ENCODE measurements at regions not wholly inside any gene's neighbourhood (a gene's known extent, or its start where the extent isn't known, plus 50 kb on each side); places are given as distances from the start of the nearest gene placed in this dataset.

DNA sequence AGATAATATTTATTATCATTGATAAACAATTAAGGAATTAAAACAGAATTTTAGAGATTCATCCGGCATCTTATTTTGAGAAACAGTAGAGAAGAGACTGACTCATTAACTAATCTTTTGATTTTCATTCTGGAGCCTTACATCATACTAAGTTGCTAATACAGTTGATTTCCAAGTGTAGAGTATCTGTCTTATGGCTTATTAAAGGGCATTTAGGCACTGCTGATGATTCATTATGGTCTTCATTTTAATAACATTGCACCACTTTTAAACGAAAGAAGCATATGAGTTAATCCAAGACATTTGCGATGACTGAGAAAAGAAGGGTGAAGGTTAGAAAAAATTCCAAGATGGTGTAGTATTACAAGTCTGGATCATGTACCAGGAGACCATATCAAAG, 186.0 kb upstream of the CACNA2D1 start:
- TF ChIP-seq, protein P1, sequence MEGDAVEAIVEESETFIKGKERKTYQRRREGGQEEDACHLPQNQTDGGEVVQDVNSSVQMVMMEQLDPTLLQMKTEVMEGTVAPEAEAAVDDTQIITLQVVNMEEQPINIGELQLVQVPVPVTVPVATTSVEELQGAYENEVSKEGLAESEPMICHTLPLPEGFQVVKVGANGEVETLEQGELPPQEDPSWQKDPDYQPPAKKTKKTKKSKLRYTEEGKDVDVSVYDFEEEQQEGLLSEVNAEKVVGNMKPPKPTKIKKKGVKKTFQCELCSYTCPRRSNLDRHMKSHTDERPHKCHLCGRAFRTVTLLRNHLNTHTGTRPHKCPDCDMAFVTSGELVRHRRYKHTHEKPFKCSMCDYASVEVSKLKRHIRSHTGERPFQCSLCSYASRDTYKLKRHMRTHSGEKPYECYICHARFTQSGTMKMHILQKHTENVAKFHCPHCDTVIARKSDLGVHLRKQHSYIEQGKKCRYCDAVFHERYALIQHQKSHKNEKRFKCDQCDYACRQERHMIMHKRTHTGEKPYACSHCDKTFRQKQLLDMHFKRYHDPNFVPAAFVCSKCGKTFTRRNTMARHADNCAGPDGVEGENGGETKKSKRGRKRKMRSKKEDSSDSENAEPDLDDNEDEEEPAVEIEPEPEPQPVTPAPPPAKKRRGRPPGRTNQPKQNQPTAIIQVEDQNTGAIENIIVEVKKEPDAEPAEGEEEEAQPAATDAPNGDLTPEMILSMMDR (IDR thresholded peaks at IDR 0.05 in 2 of 3, conservative IDR thresholded peaks at IDR 0.05 in 1 of 3; ENCODE audit: control insufficient read depth in 2 of 3, extremely low read depth in 1 of 3, insufficient read depth in 1 of 3, low read depth in 3 of 3, low read length in 3 of 3) = no peak
- TF ChIP-seq, protein P2, sequence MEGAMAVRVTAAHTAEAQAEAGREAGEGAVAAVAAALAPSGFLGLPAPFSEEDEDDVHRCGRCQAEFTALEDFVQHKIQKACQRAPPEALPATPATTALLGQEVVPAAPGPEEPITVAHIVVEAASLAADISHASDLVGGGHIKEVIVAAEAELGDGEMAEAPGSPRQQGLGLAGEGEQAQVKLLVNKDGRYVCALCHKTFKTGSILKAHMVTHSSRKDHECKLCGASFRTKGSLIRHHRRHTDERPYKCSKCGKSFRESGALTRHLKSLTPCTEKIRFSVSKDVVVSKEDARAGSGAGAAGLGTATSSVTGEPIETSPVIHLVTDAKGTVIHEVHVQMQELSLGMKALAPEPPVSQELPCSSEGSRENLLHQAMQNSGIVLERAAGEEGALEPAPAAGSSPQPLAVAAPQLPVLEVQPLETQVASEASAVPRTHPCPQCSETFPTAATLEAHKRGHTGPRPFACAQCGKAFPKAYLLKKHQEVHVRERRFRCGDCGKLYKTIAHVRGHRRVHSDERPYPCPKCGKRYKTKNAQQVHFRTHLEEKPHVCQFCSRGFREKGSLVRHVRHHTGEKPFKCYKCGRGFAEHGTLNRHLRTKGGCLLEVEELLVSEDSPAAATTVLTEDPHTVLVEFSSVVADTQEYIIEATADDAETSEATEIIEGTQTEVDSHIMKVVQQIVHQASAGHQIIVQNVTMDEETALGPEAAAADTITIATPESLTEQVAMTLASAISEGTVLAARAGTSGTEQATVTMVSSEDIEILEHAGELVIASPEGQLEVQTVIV (IDR thresholded peaks at IDR 0.05; ENCODE audit: borderline replicate concordance, partially characterized antibody) = no peak
- TF ChIP-seq POLR2AphosphoS5 (IDR thresholded peaks at IDR 0.05; ENCODE audit: low read length) (no peak), BCL11A (IDR thresholded peaks at IDR 0.05; ENCODE audit: low read depth, low read length) (no peak), TAF1 (IDR thresholded peaks at IDR 0.05; ENCODE audit: borderline replicate concordance, low read depth, low read length) (no peak), POLR2A (IDR thresholded peaks at IDR 0.05; ENCODE audit: low read depth, low read length) (no peak), YY1 (IDR thresholded peaks at IDR 0.05; ENCODE audit: low read depth, low read length) (no peak), CBFB (IDR thresholded peaks at IDR 0.05; ENCODE audit: low read depth) (no peak), DPF2 (IDR thresholded peaks at IDR 0.05) (no peak), NFYA (IDR thresholded peaks at IDR 0.05; ENCODE audit: borderline replicate concordance, low read depth, low read length) (no peak), CHD4 (IDR thresholded peaks at IDR 0.05) (no peak), RELA (IDR thresholded peaks at IDR 0.05; ENCODE audit: borderline replicate concordance, partially characterized antibody) (no peak)
- TF ChIP-seq, protein P3, sequence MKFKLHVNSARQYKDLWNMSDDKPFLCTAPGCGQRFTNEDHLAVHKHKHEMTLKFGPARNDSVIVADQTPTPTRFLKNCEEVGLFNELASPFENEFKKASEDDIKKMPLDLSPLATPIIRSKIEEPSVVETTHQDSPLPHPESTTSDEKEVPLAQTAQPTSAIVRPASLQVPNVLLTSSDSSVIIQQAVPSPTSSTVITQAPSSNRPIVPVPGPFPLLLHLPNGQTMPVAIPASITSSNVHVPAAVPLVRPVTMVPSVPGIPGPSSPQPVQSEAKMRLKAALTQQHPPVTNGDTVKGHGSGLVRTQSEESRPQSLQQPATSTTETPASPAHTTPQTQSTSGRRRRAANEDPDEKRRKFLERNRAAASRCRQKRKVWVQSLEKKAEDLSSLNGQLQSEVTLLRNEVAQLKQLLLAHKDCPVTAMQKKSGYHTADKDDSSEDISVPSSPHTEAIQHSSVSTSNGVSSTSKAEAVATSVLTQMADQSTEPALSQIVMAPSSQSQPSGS (IDR thresholded peaks at IDR 0.05; ENCODE audit: low read length) = no peak
